NT2/D1 (cell line): ENCODE measurements at regions not wholly inside any gene's neighbourhood (a gene's known extent, or its start where the extent isn't known, plus 50 kb on each side); places are given as distances from the start of the nearest gene placed in this dataset.

Source experiments
- YY1 ChIP-seq: IDR thresholded peaks from 2 replicates; pipeline ENCODE4 v1.6.1; 2011; ENCODE audit not compliant: insufficient read length, insufficient read depth
- ZNF274 ChIP-seq: IDR thresholded peaks from 2 replicates; pipeline ENCODE4 v1.6.1; 2011; ENCODE audit warnings: mild to moderate bottlenecking, low read depth, low read length

DNA sequence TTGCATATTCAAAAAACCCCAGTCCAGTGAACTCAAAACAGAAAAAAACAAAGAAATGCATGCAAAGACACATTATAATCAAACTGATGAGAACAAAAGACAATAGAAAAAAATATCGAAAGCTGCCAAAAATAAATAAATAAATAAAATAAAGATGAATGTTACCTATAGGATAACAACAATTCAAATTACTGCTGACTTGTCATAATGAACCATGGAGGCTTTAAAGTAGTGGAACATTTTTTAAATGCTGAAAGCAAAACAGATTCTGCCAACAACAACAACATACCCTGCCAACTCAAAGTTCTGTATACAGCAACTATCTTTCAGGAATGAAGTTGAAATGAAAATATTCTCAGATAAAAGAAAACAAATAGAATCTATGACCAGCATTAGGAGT is 116.6 kb downstream of the CBLN1 start:
- TF ChIP-seq ZNF274 (no peak), YY1 (no peak)
